ENCODE measurements at regions not wholly inside any gene's neighbourhood (a gene's known extent, or its start where the extent isn't known, plus 50 kb on each side); places are given as distances from the start of the nearest gene placed in this dataset.

DNA sequence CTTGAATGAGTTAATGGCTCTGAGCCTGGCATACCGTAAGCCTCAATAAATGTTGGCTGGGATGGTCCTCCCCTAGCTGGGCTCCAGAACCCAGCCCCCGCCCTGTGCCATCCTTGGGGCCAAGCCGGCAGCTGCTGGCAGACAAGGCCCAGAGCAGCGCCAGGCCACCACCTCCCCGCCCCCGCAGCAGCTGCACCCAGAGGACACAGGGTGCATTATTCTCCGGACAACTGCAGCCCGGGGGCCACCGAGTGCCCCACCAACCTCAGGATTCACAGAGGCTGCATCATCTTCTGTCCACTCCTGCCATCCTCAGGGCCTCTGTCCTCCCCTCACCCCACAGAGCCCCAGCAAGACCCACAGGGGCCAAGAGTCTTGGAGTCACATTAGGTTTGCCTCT, 92.7 kb downstream of the NCOR2 start:
- Histone ChIP-seq H3K79me2 (ENCODE audit: insufficient read depth, low read length) (peaks cover 11% of the 10 kb centered on the region; the same call in 1 of the 2 replicates), H3K9me3 (ENCODE audit: control insufficient read depth in 1 of 2, insufficient read depth in 1 of 2, low read depth in 1 of 2, low read length in 2 of 2) (peaks cover 0 to 12% of the 10 kb centered on the region in 2 experiments; a peak in 3 of 4 replicates), H3K36me3 (ENCODE audit: control insufficient read depth in 1 of 2, insufficient read depth in 2 of 2, low read length in 2 of 2) (peaks cover 9 to 49% of the 10 kb centered on the region in 2 experiments), H3K27me3 (ENCODE audit: insufficient read depth, low read length) (no peaks in the 10 kb centered on the region), H2AFZ (ENCODE audit: low read depth, low read length, poor library complexity, severe bottlenecking) (no peak overlapping the region), H3K4me2 (ENCODE audit: low read length) (no peak overlapping the region), H3K4me1 (ENCODE audit: control insufficient read depth in 1 of 2, insufficient read depth in 2 of 2, low read length in 2 of 2) (no peaks in the 10 kb centered on the region), H3K4me3 (replicated peaks in 1 of 2; ENCODE audit: low read depth in 1 of 2, low read length in 2 of 2) (no peak overlapping the region), H3K27ac (ENCODE audit: low read depth, low read length) (no peak overlapping the region), H3K9ac (ENCODE audit: low read length) (no peak overlapping the region), H3K9me2 (ENCODE audit: insufficient read depth) (no peaks in the 10 kb centered on the region), H4K20me1 (ENCODE audit: insufficient read depth) (no peaks in the 10 kb centered on the region)
- BruUV-seq (replicated peaks): no TSS peak
- ChIA-PET CTCF (no interaction called here), POLR2A (no interaction called here), RAD21 (ENCODE audit: low non-redundant PET in 1 of 2, low total read pairs in 2 of 2, uncharacterized antibody in 2 of 2, unreplicated experiment in 2 of 2) (no interaction called here)
- TF ChIP-seq EZH2phosphoT487 (IDR thresholded peaks at IDR 0.05; ENCODE audit: borderline replicate concordance): no peak
- TF ChIP-seq SP1 (IDR thresholded peaks at IDR 0.05; ENCODE audit: low read depth): no peak
- TF ChIP-seq ZNF274 (IDR thresholded peaks at IDR 0.05; ENCODE audit: low read depth, low read length): no peak
- intact Hi-C loops (cut with micrococcal nuclease): no loop called here
- ATAC-seq (no peak), DNase-seq (ENCODE audit: low read depth, low spot score) (no peak)

GRCh38 chr12:124472690-124473279, 94.6 kb downstream of the NCOR2 start:
- peaks cover 16% of the 10 kb centered on the region; the same call in 1 of the 2 replicates for H3K79me2 ChIP-seq (ENCODE audit: insufficient read depth, low read length)
- ATAC-seq (no peak), DNase-seq (ENCODE audit: low read depth, low spot score) (no peak)
- ChIA-PET POLR2A (no interaction called here), RAD21 (ENCODE audit: low non-redundant PET in 1 of 2, low total read pairs in 2 of 2, uncharacterized antibody in 2 of 2, unreplicated experiment in 2 of 2) (no interaction called here), CTCF (no interaction called here)
- no peak overlapping the region for H3K4me2 ChIP-seq (ENCODE audit: low read length)
- H4K20me1 ChIP-seq (ENCODE audit: insufficient read depth): no peaks in the 10 kb centered on the region
- no peak overlapping the region for H3K27ac ChIP-seq (ENCODE audit: low read depth, low read length)
- no TSS peak for BruUV-seq (replicated peaks)
- intact Hi-C loops (cut with micrococcal nuclease): no loop called here
- no peaks in the 10 kb centered on the region for H3K27me3 ChIP-seq (ENCODE audit: insufficient read depth, low read length)
- H3K9me3 ChIP-seq (ENCODE audit: control insufficient read depth in 1 of 2, insufficient read depth in 1 of 2, low read depth in 1 of 2, low read length in 2 of 2): peaks cover 4 to 19% of the 10 kb centered on the region in 2 experiments; a peak in 3 of 4 replicates
- no peaks in the 10 kb centered on the region for H3K9me2 ChIP-seq (ENCODE audit: insufficient read depth)
- 0 out of 2 replicates have a peak, but pooled peaks have one; percentile 59 for TF ChIP-seq CBX3 (IDR thresholded peaks at IDR 0.05; ENCODE audit: low read depth)
- TF ChIP-seq POLR2AphosphoS5 (IDR thresholded peaks at IDR 0.05; ENCODE audit: low read depth, low read length): no peak
- no peaks in the 10 kb centered on the region for H3K4me1 ChIP-seq (ENCODE audit: control insufficient read depth in 1 of 2, insufficient read depth in 2 of 2, low read length in 2 of 2)
- no peak overlapping the region for H3K9ac ChIP-seq (ENCODE audit: low read length)
- peaks cover 9 to 49% of the 10 kb centered on the region in 2 experiments; a peak in 3 of 4 replicates for H3K36me3 ChIP-seq (ENCODE audit: control insufficient read depth in 1 of 2, insufficient read depth in 2 of 2, low read length in 2 of 2)
- H2AFZ ChIP-seq (ENCODE audit: low read depth, low read length, poor library complexity, severe bottlenecking): no peak overlapping the region
- no peak overlapping the region for H3K4me3 ChIP-seq (replicated peaks in 1 of 2; ENCODE audit: low read depth in 1 of 2, low read length in 2 of 2)
